HEK293 (cell line): ENCODE measurements at regions not wholly inside any gene's neighbourhood (a gene's known extent, or its start where the extent isn't known, plus 50 kb on each side); places are given as distances from the start of the nearest gene placed in this dataset.

Experiments used
- SP2 ChIP-seq: fragments of 450-650 bp; formaldehyde crosslinking; IDR thresholded peaks from 2 replicates; pipeline ENCODE4 v1.5.1; 2016; ENCODE audit warnings: missing biosample characterization, missing genetic modification characterization
- TCF7L2 ChIP-seq: IDR thresholded peaks from 2 replicates; pipeline ENCODE4 v1.6.1; 2011; ENCODE audit warnings: low read depth, mild to moderate bottlenecking, inconsistent platforms, low read length, moderate library complexity, borderline replicate concordance
- YY1 ChIP-seq: fragments of 450-650 bp; formaldehyde crosslinking; IDR thresholded peaks from 2 replicates; pipeline ENCODE4 v1.5.1; 2018; ENCODE audit warnings: missing biosample characterization, missing genetic modification characterization
- ZBTB17 ChIP-seq: fragments of 450-650 bp; formaldehyde crosslinking; IDR thresholded peaks from 2 replicates; pipeline ENCODE4 v1.5.1; 2016; ENCODE audit warnings: missing biosample characterization, missing genetic modification characterization
- ZBTB21 ChIP-seq: fragments of 450-650 bp; formaldehyde crosslinking; IDR thresholded peaks from 2 replicates; pipeline ENCODE4 v1.5.1; 2017; ENCODE audit warnings: missing biosample characterization, missing genetic modification characterization
- ZBTB48 ChIP-seq: fragments of 450-650 bp; formaldehyde crosslinking; IDR thresholded peaks from 2 replicates; pipeline ENCODE4 v1.5.1; 2016; ENCODE audit warnings: missing biosample characterization, missing genetic modification characterization
- ZNF274 ChIP-seq, 2 experiments: fragments of 200-500 bp in 1 of 2; fragments of 450-650 bp in 1 of 2; sonication (Bioruptor generic) in 1 of 2; formaldehyde crosslinking in 1 of 2; IDR thresholded peaks; 2 replicates each; pipeline versions ENCODE4 v1.5.1 to v1.6.1; 2014 to 2016; ENCODE audit warnings: borderline replicate concordance in 1 of 2, inconsistent platforms in 1 of 2, low read length in 1 of 2, missing biosample characterization in 1 of 2, missing genetic modification characterization in 1 of 2
- ZNF473 ChIP-seq: fragments of 450-650 bp; formaldehyde crosslinking; IDR thresholded peaks from 2 replicates; pipeline ENCODE4 v1.5.1; 2017; ENCODE audit warnings: missing biosample characterization, missing genetic modification characterization
- ZNF596 ChIP-seq: fragments of 450-650 bp; IDR thresholded peaks from 2 replicates; pipeline ENCODE4 v1.5.0; 2018; ENCODE audit warnings: missing biosample characterization, mild to moderate bottlenecking, missing genetic modification characterization, moderate library complexity
- ZNF792 ChIP-seq: fragments of 450-650 bp; formaldehyde crosslinking; IDR thresholded peaks from 2 replicates; pipeline ENCODE4 v1.5.1; 2016; ENCODE audit warnings: missing biosample characterization, missing genetic modification characterization
- ZSCAN30 ChIP-seq: fragments of 450-650 bp; IDR thresholded peaks from 2 replicates; pipeline ENCODE4 v1.5.1; 2018; ENCODE audit warnings: missing biosample characterization, mild to moderate bottlenecking, missing genetic modification characterization, moderate library complexity
- TF ChIP-seq, protein P1 (sequence below): fragments of 450-650 bp; formaldehyde crosslinking; IDR thresholded peaks from 2 replicates; pipeline ENCODE4 v1.5.1; 2016; ENCODE audit warnings: missing biosample characterization, missing genetic modification characterization
- TF ChIP-seq, protein P2 (sequence below): fragments of 450-650 bp; formaldehyde crosslinking; IDR thresholded peaks from 2 replicates; pipeline ENCODE4 v1.5.1; 2016; ENCODE audit warnings: missing biosample characterization, missing genetic modification characterization
- TF ChIP-seq, protein P3 (sequence below): fragments of 450-650 bp; formaldehyde crosslinking; IDR thresholded peaks from 2 replicates; pipeline ENCODE4 v1.5.1; 2016; ENCODE audit warnings: missing biosample characterization, missing genetic modification characterization

DNA sequence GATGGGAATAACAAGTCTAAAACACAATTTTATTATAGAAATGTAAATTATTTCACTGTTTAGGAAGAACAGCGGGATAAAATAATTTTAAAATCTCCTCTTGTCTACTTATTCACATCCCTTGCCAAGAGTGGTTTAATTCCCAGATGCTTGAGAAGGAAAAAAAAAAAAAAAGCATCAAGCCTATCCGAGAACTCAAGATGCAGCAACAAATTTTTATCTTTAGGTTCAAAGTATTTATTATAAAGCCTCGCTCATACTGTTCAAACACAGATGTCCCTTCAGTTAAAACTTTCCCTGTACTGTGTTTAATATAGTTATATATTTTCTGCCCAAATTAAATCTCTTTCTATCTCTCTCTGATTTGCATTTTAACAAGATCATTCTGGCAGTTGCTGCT is 1615.8 kb downstream of the PLA2G4A start:
- TF ChIP-seq, protein P1, sequence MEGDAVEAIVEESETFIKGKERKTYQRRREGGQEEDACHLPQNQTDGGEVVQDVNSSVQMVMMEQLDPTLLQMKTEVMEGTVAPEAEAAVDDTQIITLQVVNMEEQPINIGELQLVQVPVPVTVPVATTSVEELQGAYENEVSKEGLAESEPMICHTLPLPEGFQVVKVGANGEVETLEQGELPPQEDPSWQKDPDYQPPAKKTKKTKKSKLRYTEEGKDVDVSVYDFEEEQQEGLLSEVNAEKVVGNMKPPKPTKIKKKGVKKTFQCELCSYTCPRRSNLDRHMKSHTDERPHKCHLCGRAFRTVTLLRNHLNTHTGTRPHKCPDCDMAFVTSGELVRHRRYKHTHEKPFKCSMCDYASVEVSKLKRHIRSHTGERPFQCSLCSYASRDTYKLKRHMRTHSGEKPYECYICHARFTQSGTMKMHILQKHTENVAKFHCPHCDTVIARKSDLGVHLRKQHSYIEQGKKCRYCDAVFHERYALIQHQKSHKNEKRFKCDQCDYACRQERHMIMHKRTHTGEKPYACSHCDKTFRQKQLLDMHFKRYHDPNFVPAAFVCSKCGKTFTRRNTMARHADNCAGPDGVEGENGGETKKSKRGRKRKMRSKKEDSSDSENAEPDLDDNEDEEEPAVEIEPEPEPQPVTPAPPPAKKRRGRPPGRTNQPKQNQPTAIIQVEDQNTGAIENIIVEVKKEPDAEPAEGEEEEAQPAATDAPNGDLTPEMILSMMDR (tag by site-specific recombination): no peak
- TF ChIP-seq ZBTB17 (tag by site-specific recombination) (no peak), ZNF596 (tag by site-specific recombination) (no peak), ZNF792 (tag by site-specific recombination) (no peak), ZBTB21 (tag by site-specific recombination) (no peak), YY1 (tag by site-specific recombination) (no peak), TCF7L2 (no peak), ZNF473 (tag by site-specific recombination) (no peak), ZBTB48 (tag by site-specific recombination) (no peak), ZSCAN30 (tag by site-specific recombination) (no peak), ZNF274 (IDR thresholded peaks at IDR 0.05; ENCODE audit: low read length) (no peak), ZNF274 (tag by site-specific recombination; IDR thresholded peaks at IDR 0.05; ENCODE audit: borderline replicate concordance) (no peak), SP2 (no peak)
- TF ChIP-seq, protein P2, sequence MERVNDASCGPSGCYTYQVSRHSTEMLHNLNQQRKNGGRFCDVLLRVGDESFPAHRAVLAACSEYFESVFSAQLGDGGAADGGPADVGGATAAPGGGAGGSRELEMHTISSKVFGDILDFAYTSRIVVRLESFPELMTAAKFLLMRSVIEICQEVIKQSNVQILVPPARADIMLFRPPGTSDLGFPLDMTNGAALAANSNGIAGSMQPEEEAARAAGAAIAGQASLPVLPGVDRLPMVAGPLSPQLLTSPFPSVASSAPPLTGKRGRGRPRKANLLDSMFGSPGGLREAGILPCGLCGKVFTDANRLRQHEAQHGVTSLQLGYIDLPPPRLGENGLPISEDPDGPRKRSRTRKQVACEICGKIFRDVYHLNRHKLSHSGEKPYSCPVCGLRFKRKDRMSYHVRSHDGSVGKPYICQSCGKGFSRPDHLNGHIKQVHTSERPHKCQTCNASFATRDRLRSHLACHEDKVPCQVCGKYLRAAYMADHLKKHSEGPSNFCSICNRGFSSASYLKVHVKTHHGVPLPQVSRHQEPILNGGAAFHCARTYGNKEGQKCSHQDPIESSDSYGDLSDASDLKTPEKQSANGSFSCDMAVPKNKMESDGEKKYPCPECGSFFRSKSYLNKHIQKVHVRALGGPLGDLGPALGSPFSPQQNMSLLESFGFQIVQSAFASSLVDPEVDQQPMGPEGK: no peak
- TF ChIP-seq, protein P3, sequence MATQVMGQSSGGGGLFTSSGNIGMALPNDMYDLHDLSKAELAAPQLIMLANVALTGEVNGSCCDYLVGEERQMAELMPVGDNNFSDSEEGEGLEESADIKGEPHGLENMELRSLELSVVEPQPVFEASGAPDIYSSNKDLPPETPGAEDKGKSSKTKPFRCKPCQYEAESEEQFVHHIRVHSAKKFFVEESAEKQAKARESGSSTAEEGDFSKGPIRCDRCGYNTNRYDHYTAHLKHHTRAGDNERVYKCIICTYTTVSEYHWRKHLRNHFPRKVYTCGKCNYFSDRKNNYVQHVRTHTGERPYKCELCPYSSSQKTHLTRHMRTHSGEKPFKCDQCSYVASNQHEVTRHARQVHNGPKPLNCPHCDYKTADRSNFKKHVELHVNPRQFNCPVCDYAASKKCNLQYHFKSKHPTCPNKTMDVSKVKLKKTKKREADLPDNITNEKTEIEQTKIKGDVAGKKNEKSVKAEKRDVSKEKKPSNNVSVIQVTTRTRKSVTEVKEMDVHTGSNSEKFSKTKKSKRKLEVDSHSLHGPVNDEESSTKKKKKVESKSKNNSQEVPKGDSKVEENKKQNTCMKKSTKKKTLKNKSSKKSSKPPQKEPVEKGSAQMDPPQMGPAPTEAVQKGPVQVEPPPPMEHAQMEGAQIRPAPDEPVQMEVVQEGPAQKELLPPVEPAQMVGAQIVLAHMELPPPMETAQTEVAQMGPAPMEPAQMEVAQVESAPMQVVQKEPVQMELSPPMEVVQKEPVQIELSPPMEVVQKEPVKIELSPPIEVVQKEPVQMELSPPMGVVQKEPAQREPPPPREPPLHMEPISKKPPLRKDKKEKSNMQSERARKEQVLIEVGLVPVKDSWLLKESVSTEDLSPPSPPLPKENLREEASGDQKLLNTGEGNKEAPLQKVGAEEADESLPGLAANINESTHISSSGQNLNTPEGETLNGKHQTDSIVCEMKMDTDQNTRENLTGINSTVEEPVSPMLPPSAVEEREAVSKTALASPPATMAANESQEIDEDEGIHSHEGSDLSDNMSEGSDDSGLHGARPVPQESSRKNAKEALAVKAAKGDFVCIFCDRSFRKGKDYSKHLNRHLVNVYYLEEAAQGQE (tag by site-specific recombination): no peak
